ENCODE measurements at regions not wholly inside any gene's neighbourhood (a gene's known extent, or its start where the extent isn't known, plus 50 kb on each side); places are given as distances from the start of the nearest gene placed in this dataset.
"Not testable (repeated sequence)": the region's sequence is repeated elsewhere in the genome, so short reads cannot be mapped to it uniquely, and the experiment has no call there.

GRCh38 chr1:199489594-199489993, 537.9 kb upstream of the NR5A2 start:
- DNase-seq, result no peak

GRCh38 chr1:199490769-199491527, 536.6 kb upstream of the NR5A2 start:
- no peak for DNase-seq

- DNase-seq, result no peak
Measured at GRCh38 chr1:199495432-199495831, 532.1 kb upstream of the NR5A2 start.

GRCh38 chr1:199498802-199499201, 528.7 kb upstream of the NR5A2 start:
- DNase-seq, result not testable (repeated sequence)

GRCh38 chr1:199508072-199508471, 519.4 kb upstream of the NR5A2 start:
- DNase-seq, result no peak

GRCh38 chr1:199508653-199509052, 518.9 kb upstream of the NR5A2 start:
- no peak for DNase-seq

GRCh38 chr1:199509456-199509855, 518.1 kb upstream of the NR5A2 start:
- DNase-seq, result no peak

- DNase-seq, result no peak
Measured at GRCh38 chr1:199510314-199510713, 517.2 kb upstream of the NR5A2 start.

- DNase-seq, result no peak
Measured at GRCh38 chr1:199512037-199512710, 515.3 kb upstream of the NR5A2 start.

- no peak for DNase-seq
Measured at GRCh38 chr1:199515261-199515660, 512.2 kb upstream of the NR5A2 start.

GRCh38 chr1:199522338-199522737, 505.2 kb upstream of the NR5A2 start:
- no peak for DNase-seq

GRCh38 chr1:199522936-199523335, 504.6 kb upstream of the NR5A2 start:
- DNase-seq, result no peak

- no peak for DNase-seq
Measured at GRCh38 chr1:199529324-199529723, 498.2 kb upstream of the NR5A2 start.

- DNase-seq, result not testable (repeated sequence)
Measured at GRCh38 chr1:199533361-199533760, 494.1 kb upstream of the NR5A2 start.

- DNase-seq, result no peak
Measured at GRCh38 chr1:199545780-199546179, 481.7 kb upstream of the NR5A2 start.

- no peak for DNase-seq
Measured at GRCh38 chr1:199546323-199546722, 481.2 kb upstream of the NR5A2 start.

- no peak for DNase-seq
Measured at GRCh38 chr1:199549421-199549820, 478.1 kb upstream of the NR5A2 start.

GRCh38 chr1:199550199-199551065, 477.1 kb upstream of the NR5A2 start:
- DNase-seq, result no peak

- peak; percentile 18 for DNase-seq
Measured at GRCh38 chr1:199551967-199552565, 475.4 kb upstream of the NR5A2 start.

GRCh38 chr1:199553104-199553503, 474.4 kb upstream of the NR5A2 start:
- no peak for DNase-seq

GRCh38 chr1:199561334-199561733, 466.2 kb upstream of the NR5A2 start:
- no peak for DNase-seq

- no peak for DNase-seq
Measured at GRCh38 chr1:199573047-199573446, 454.5 kb upstream of the NR5A2 start.

GRCh38 chr1:199574950-199575349, 452.6 kb upstream of the NR5A2 start:
- DNase-seq, result no peak

All from DMS153 (cell line).